ENCODE measurements at regions not wholly inside any gene's neighbourhood (a gene's known extent, or its start where the extent isn't known, plus 50 kb on each side); places are given as distances from the start of the nearest gene placed in this dataset.

- DNase-seq (ENCODE audit: insufficient read length, low spot score) (no peak), FAIRE-seq (no peak)
These were observed 353.2 kb upstream of the PROK2 start for GRCh38 chr3:72137865-72138861.

GRCh38 chr3:72135636-72136035, 350.7 kb upstream of the PROK2 start:
- DNase-seq (ENCODE audit: insufficient read length, low spot score) (no peak), FAIRE-seq (no peak)

- DNase-seq (ENCODE audit: insufficient read length, low spot score) = no peak
- FAIRE-seq = no peak
These were observed 350.1 kb upstream of the PROK2 start for GRCh38 chr3:72134989-72135451.

GRCh38 chr3:72133329-72134011, 348.5 kb upstream of the PROK2 start:
- FAIRE-seq (no peak), DNase-seq (ENCODE audit: insufficient read length, low spot score) (no peak)

- no peak for FAIRE-seq
- DNase-seq (ENCODE audit: insufficient read length, low spot score) = no peak
These were observed 347.0 kb upstream of the PROK2 start for GRCh38 chr3:72131899-72132298.

- DNase-seq (ENCODE audit: insufficient read length, low spot score) (no peak), FAIRE-seq (no peak)
These were observed 345.6 kb upstream of the PROK2 start for GRCh38 chr3:72130565-72130964.

GRCh38 chr3:72129501-72130094, 344.6 kb upstream of the PROK2 start:
- DNase-seq (ENCODE audit: insufficient read length, low spot score) (no peak), FAIRE-seq (no peak)

- DNase-seq (ENCODE audit: insufficient read length, low spot score) = no peak
- no peak for FAIRE-seq
These were observed 344.0 kb upstream of the PROK2 start for GRCh38 chr3:72128921-72129320.

GRCh38 chr3:72127844-72128243, 342.9 kb upstream of the PROK2 start:
- FAIRE-seq (no peak), DNase-seq (ENCODE audit: insufficient read length, low spot score) (no peak)

GRCh38 chr3:72127224-72127612, 342.3 kb upstream of the PROK2 start:
- FAIRE-seq = no peak

GRCh38 chr3:72126441-72127223, 341.7 kb upstream of the PROK2 start:
- no peak for FAIRE-seq

More at GRCh38 chr3:72127224-72127612, 342.3 kb upstream of the PROK2 start:
- DNase-seq (ENCODE audit: insufficient read length, low spot score) = no peak

GRCh38 chr3:72123908-72124441, 339.0 kb upstream of the PROK2 start:
- peak; percentile 83 for FAIRE-seq
- DNase-seq (ENCODE audit: insufficient read length, low spot score) = peak; percentile 59

More at GRCh38 chr3:72126441-72127223, 341.7 kb upstream of the PROK2 start:
- no peak for DNase-seq (ENCODE audit: insufficient read length, low spot score)

GRCh38 chr3:72120806-72121778, 336.1 kb upstream of the PROK2 start:
- DNase-seq (ENCODE audit: insufficient read length, low spot score) = no peak
- no peak for FAIRE-seq

- FAIRE-seq = no peak
- DNase-seq (ENCODE audit: insufficient read length, low spot score) = no peak
These were observed 335.1 kb upstream of the PROK2 start for GRCh38 chr3:72120039-72120438.

GRCh38 chr3:72118628-72119027, 333.7 kb upstream of the PROK2 start:
- no peak for FAIRE-seq
- no peak for DNase-seq (ENCODE audit: insufficient read length, low spot score)

GRCh38 chr3:72116226-72116625, 331.3 kb upstream of the PROK2 start:
- DNase-seq (ENCODE audit: insufficient read length, low spot score) = no peak
- no peak for FAIRE-seq

GRCh38 chr3:72115307-72115706, 330.4 kb upstream of the PROK2 start:
- DNase-seq (ENCODE audit: insufficient read length, low spot score) = no peak
- FAIRE-seq = no peak

GRCh38 chr3:72114773-72115172, 329.8 kb upstream of the PROK2 start:
- DNase-seq (ENCODE audit: insufficient read length, low spot score) (no peak), FAIRE-seq (no peak)

GRCh38 chr3:72113964-72114363, 329.0 kb upstream of the PROK2 start:
- FAIRE-seq (no peak), DNase-seq (ENCODE audit: insufficient read length, low spot score) (no peak)

Measured in HTR-8/SVneo (cell line).